CD4-positive, alpha-beta T cell (primary cell): ENCODE measurements at regions not wholly inside any gene's neighbourhood (a gene's known extent, or its start where the extent isn't known, plus 50 kb on each side); places are given as distances from the start of the nearest gene placed in this dataset.

Experiments used
- ATAC-seq: fragments of 200-7000 bp; cut with Tn5 transposase; one replicate; pipeline ENCODE4 v1.10.0; 2022; ENCODE audit warnings: mild to moderate bottlenecking; ENCODE audit not compliant: poor library complexity
- CTCF ChIA-PET: fragments of 350-600 bp; sonication (Branson Sonifier 250); formaldehyde crosslinking; loops from one replicate; lab custom pipeline; 2021; ENCODE audit warnings: antibody characterized with exemption, inconsistent platforms; lab: Charles Lee
- POLR2A ChIA-PET: fragments of 350-600 bp; sonication (Branson Sonifier 250); formaldehyde crosslinking; loops from one replicate; lab custom pipeline; 2021; ENCODE audit warnings: antibody characterized with exemption, inconsistent platforms; lab: Charles Lee
- DNase-seq, 14 experiments: peaks; one replicate each; pipeline ENCODE4 v3.0.0-alpha.2; 2013 to 2020; ENCODE audit warnings: mixed read lengths in 2 of 14
- H3K27ac ChIP-seq, 2 donors: one replicate each; pipeline versions ENCODE4 v1.5.1 to v1.7.0; 2013; ENCODE audit warnings: low read length in 2 of 2, low read depth in 1 of 2, mild to moderate bottlenecking in 1 of 2
- H3K27me3 ChIP-seq, 2 experiments: 1 replicate in 1 of 2; 2 replicates in 1 of 2; pipeline versions ENCODE4 v1.6.1 to v1.7.0; 2013; ENCODE audit warnings: low read length in 2 of 2, control low read depth in 1 of 2, mild to moderate bottlenecking in 1 of 2, moderate library complexity in 1 of 2; ENCODE audit not compliant: insufficient read depth in 2 of 2, control insufficient read depth in 1 of 2
- H3K36me3 ChIP-seq: one replicate; pipeline ENCODE4 v1.6.1; 2013; ENCODE audit warnings: low read length, control low read depth; ENCODE audit not compliant: insufficient read depth
- H3K4me1 ChIP-seq: one replicate; pipeline ENCODE4 v1.6.1; 2013; ENCODE audit warnings: low read length, control low read depth; ENCODE audit not compliant: insufficient read depth
- H3K4me3 ChIP-seq: one replicate; pipeline ENCODE4 v1.5.1; 2013; ENCODE audit warnings: mild to moderate bottlenecking, low read length, moderate library complexity
- H3K9me3 ChIP-seq, 2 experiments: 1 replicate in 1 of 2; 2 replicates in 1 of 2; pipeline versions ENCODE4 v1.6.1 to v1.7.0; 2013; ENCODE audit warnings: low read length in 2 of 2, mild to moderate bottlenecking in 2 of 2, control low read depth in 1 of 2, moderate library complexity in 1 of 2; ENCODE audit not compliant: control insufficient read depth in 1 of 2, insufficient read depth in 1 of 2
- H3K27ac Mint-ChIP-seq: one replicate; pipeline ENCODE4 v1.8.0; 2020; ENCODE audit warnings: mixed read lengths
- H3K27me3 Mint-ChIP-seq: one replicate; pipeline ENCODE4 v1.8.0; 2021; ENCODE audit warnings: mixed read lengths
- H3K36me3 Mint-ChIP-seq: one replicate; pipeline ENCODE4 v1.8.0; 2021; ENCODE audit warnings: low read depth, mixed read lengths
- H3K4me1 Mint-ChIP-seq: one replicate; pipeline ENCODE4 v1.8.0; 2021; ENCODE audit warnings: low read depth, mixed read lengths
- H3K4me3 Mint-ChIP-seq: one replicate; pipeline ENCODE4 v1.8.0; 2020; ENCODE audit warnings: mild to moderate bottlenecking, mixed read lengths
- H3K9me3 Mint-ChIP-seq: one replicate; pipeline ENCODE4 v1.8.0; 2020; ENCODE audit warnings: mixed read lengths
- CTCF ChIP-seq: fragments of 200-600 bp; IDR thresholded peaks from one replicate; pipeline ENCODE4 v1.8.0; 2022; ENCODE audit warnings: antibody characterized with exemption, mild to moderate bottlenecking
- intact Hi-C, 2 experiments: fragments of 100-400 bp; cut with DNase I in 1 of 2; cut with micrococcal nuclease in 1 of 2; formaldehyde crosslinking; loops; one replicate each; pipeline versions ENCODE4 v1.15.1 to v1.9.0; 2023 to 2025; cut with DNase I, micrococcal nuclease

GRCh38 chr3:190772831-190773230 is 89.7 kb downstream of the GMNC start:
- Mint-ChIP-seq H3K27ac (no peak overlapping the region), H3K36me3 (no peaks in the 10 kb centered on the region)

GRCh38 chr3:190768891-190769290 is 93.6 kb downstream of the GMNC start:
- POLR2A ChIA-PET, result no interaction called here
- peaks cover 14% of the 10 kb centered on the region for H3K9me3 Mint-ChIP-seq

More at GRCh38 chr3:190772831-190773230, 89.7 kb downstream of the GMNC start:
- intact Hi-C loops, result no loop called here
- Histone ChIP-seq H3K4me1 (no peaks in the 10 kb centered on the region), H3K27me3 (no peaks in the 10 kb centered on the region), H3K27ac (no peak overlapping the region), H3K4me3 (no peak overlapping the region), H3K36me3 (no peaks in the 10 kb centered on the region), H3K9me3 (peaks cover 0 to 8% of the 10 kb centered on the region in 2 experiments)
- CTCF ChIA-PET, result no interaction called here
- no peak for DNase-seq
- no peak for ATAC-seq
- Mint-ChIP-seq H3K4me3 (no peak overlapping the region), H3K4me1 (no peaks in the 10 kb centered on the region), H3K9me3 (peaks cover 17% of the 10 kb centered on the region), H3K27me3 (no peaks in the 10 kb centered on the region)
- POLR2A ChIA-PET, result no interaction called here
- no peak for TF ChIP-seq CTCF

GRCh38 chr3:190767851-190768250 is 94.6 kb downstream of the GMNC start:
- TF ChIP-seq CTCF, result no peak
- Mint-ChIP-seq H3K27me3 (no peaks in the 10 kb centered on the region), H3K36me3 (no peaks in the 10 kb centered on the region), H3K4me1 (no peaks in the 10 kb centered on the region), H3K9me3 (peaks cover 8% of the 10 kb centered on the region), H3K27ac (no peak overlapping the region), H3K4me3 (no peak overlapping the region)
- H3K4me3 ChIP-seq, result no peak overlapping the region
- POLR2A ChIA-PET, result no interaction called here
- no peaks in the 10 kb centered on the region for H3K4me1 ChIP-seq
- no peak overlapping the region for H3K27ac ChIP-seq
- DNase-seq (no peak), ATAC-seq (no peak)
- CTCF ChIA-PET, result no interaction called here
- H3K9me3 ChIP-seq, result peaks cover 0 to 3% of the 10 kb centered on the region in 2 experiments
- intact Hi-C loops, result no loop called here
- H3K36me3 ChIP-seq, result no peaks in the 10 kb centered on the region
- H3K27me3 ChIP-seq, result no peaks in the 10 kb centered on the region

More at GRCh38 chr3:190768891-190769290, 93.6 kb downstream of the GMNC start:
- Histone ChIP-seq H3K27me3 (no peaks in the 10 kb centered on the region), H3K27ac (no peak overlapping the region), H3K4me3 (no peak overlapping the region), H3K4me1 (no peaks in the 10 kb centered on the region), H3K36me3 (no peaks in the 10 kb centered on the region), H3K9me3 (peaks cover 0 to 8% of the 10 kb centered on the region in 2 experiments)
- Mint-ChIP-seq H3K27me3 (no peaks in the 10 kb centered on the region), H3K36me3 (no peaks in the 10 kb centered on the region), H3K4me1 (no peaks in the 10 kb centered on the region), H3K27ac (no peak overlapping the region), H3K4me3 (no peak overlapping the region)
- DNase-seq (no peak), ATAC-seq (no peak)
- CTCF ChIA-PET, result no interaction called here
- intact Hi-C loops, result no loop called here
- TF ChIP-seq CTCF, result no peak
